ENCODE measurements at regions not wholly inside any gene's neighbourhood (a gene's known extent, or its start where the extent isn't known, plus 50 kb on each side); places are given as distances from the start of the nearest gene placed in this dataset.

DNA sequence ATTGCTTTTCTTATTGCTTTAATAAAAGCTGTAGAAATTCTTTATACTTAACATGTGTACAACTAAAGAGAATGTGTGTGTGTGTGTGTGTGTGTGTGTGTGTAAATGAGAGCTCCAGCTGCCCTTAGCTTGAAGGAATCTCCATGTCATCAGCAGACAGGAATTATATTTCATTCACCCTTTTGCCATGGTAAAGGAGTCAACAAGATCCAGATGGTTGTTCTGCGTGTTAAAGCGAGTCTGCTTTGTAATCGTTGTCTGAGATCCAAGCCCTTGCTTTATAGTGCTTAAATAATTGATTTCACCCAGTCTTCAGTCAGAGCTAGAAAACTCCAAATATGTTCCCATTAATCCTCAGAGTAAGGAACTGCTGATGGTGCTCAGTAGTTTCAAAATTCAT is 285.5 kb downstream of the PDGFC start:
- TF ChIP-seq, protein P1, sequence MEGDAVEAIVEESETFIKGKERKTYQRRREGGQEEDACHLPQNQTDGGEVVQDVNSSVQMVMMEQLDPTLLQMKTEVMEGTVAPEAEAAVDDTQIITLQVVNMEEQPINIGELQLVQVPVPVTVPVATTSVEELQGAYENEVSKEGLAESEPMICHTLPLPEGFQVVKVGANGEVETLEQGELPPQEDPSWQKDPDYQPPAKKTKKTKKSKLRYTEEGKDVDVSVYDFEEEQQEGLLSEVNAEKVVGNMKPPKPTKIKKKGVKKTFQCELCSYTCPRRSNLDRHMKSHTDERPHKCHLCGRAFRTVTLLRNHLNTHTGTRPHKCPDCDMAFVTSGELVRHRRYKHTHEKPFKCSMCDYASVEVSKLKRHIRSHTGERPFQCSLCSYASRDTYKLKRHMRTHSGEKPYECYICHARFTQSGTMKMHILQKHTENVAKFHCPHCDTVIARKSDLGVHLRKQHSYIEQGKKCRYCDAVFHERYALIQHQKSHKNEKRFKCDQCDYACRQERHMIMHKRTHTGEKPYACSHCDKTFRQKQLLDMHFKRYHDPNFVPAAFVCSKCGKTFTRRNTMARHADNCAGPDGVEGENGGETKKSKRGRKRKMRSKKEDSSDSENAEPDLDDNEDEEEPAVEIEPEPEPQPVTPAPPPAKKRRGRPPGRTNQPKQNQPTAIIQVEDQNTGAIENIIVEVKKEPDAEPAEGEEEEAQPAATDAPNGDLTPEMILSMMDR (IDR thresholded peaks at IDR 0.05): no peak
- TF ChIP-seq POLR2A (IDR thresholded peaks at IDR 0.05): no peak

Data from esophagus squamous epithelium (tissue), 4 donors.